Inflammatory macrophage treated with lipopolysaccharide for 4 hours (primary cell): ENCODE measurements at regions not wholly inside any gene's neighbourhood (a gene's known extent, or its start where the extent isn't known, plus 50 kb on each side); places are given as distances from the start of the nearest gene placed in this dataset.
"Not testable (repeated sequence)": the region's sequence is repeated elsewhere in the genome, so short reads cannot be mapped to it uniquely, and the experiment has no call there.

Experiments
- DNase-seq: peaks from one replicate; pipeline ENCODE4 v3.0.0-alpha.2; 2020

DNA sequence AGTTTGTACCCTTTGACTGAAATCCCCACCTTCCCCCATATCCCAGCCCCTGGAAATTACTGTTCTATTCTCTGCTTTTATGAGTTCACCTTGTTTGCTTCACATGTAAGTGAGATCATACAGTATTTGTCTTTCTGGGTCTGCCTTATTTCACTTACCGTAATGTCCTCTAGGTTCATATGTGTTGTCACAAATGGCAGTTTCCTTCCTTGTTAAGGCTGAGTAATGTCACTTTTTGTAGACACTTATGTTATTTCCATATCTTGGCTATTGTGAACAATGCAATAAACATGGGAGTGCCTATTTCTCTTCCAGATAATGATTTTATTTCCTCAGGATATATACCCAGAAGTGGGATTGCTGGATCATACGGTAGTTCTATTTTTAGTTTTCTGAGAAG is 272.3 kb downstream of the MRPS30 start:
- no peak for DNase-seq

- no peak for DNase-seq
These were observed 281.1 kb downstream of the MRPS30 start for GRCh38 chr5:45089870-45090269.

GRCh38 chr5:45093377-45093776 is 284.6 kb downstream of the MRPS30 start:
- no peak for DNase-seq

DNA sequence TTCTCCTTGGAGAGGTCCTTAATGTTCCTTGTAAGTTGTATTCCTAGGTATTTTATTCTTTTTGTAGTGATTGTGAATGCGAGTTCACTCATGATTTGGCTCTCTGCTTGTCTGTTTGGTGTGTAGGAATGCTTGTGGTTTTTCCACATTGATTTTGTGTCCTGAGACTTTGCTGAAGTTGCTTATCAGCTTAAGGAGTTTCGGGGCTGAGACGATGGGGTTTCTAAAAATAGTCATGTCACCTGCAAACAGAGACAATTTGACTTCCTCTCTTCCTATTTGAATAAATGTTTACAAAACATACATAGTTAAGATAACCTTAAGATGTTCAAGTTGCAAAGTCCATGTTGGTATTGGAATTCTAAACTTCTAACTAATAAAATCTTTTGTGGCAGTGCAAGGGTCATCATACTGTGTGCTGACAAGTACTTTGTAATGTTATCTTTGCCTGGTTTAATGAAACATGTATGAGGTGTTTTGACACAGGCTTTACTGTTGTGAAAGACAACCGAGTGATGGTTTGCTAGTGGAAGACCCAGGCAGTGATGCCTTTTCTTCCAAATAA is 286.2 kb downstream of the MRPS30 start:
- DNase-seq = no peak

DNA sequence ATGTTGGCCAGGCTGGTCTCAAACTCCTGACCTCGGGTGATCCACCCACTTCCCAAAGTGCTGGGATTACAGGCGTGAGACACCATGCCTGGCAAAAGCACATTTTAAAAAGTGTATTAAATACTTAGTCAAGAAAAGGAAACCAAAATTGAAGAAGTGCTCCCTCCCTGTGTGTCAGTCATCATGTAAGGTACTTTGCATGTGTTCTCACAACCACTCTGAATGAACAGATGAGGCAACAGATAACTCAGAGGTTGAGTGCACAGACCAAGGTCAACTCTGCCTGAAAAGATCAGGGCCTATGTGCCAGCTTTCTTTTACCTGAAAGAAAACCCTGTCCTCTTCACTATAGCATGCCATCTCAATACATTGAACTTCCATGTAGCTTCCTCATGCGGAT is 289.7 kb downstream of the MRPS30 start:
- DNase-seq = no peak

GRCh38 chr5:45101146-45101545 is 292.4 kb downstream of the MRPS30 start:
- no peak for DNase-seq

- no peak for DNase-seq
These were observed 296.8 kb downstream of the MRPS30 start for GRCh38 chr5:45105491-45105994.

- DNase-seq = no peak
These were observed 300.3 kb downstream of the MRPS30 start for GRCh38 chr5:45109062-45109461.

GRCh38 chr5:45109636-45110035 is 300.9 kb downstream of the MRPS30 start:
- DNase-seq = no peak

- no peak for DNase-seq
These were observed 301.7 kb downstream of the MRPS30 start for GRCh38 chr5:45110399-45110798.

- DNase-seq = no peak
These were observed 305.0 kb downstream of the MRPS30 start for GRCh38 chr5:45113726-45114125.

- DNase-seq = no peak
These were observed 324.2 kb downstream of the MRPS30 start for GRCh38 chr5:45132972-45133371.

GRCh38 chr5:45162974-45163373 is 354.2 kb downstream of the MRPS30 start:
- DNase-seq = no peak

- no peak for DNase-seq
These were observed 362.8 kb downstream of the MRPS30 start for GRCh38 chr5:45171563-45171962.

GRCh38 chr5:45172634-45173033 is 363.9 kb downstream of the MRPS30 start:
- not testable (repeated sequence) for DNase-seq

GRCh38 chr5:45179686-45180085 is 370.9 kb downstream of the MRPS30 start:
- DNase-seq = no peak

DNA sequence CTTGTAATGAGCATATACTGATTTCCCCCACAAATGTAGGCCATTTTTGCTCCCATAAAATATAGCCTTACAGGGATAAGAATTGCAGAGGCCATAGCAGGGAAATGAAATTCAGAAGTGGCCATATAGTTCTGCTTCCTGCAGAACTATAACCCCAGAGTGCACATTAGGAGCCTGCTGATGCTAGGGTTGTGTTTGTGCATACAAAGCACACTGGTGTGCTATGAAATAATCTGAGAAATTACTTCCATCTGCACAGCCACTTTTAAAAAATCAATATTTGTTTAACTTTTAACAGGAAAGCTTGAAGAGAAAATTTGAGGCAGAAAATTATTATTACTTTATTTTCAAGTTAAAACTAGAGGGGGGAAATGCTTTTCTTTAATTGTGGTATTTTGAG is 380.3 kb downstream of the MRPS30 start:
- DNase-seq = no peak

GRCh38 chr5:45189481-45189880 is 380.7 kb downstream of the MRPS30 start:
- DNase-seq = no peak

GRCh38 chr5:45195026-45195425 is 386.3 kb downstream of the MRPS30 start:
- DNase-seq = no peak
